ENCODE measurements at regions not wholly inside any gene's neighbourhood (a gene's known extent, or its start where the extent isn't known, plus 50 kb on each side); places are given as distances from the start of the nearest gene placed in this dataset.

DNA sequence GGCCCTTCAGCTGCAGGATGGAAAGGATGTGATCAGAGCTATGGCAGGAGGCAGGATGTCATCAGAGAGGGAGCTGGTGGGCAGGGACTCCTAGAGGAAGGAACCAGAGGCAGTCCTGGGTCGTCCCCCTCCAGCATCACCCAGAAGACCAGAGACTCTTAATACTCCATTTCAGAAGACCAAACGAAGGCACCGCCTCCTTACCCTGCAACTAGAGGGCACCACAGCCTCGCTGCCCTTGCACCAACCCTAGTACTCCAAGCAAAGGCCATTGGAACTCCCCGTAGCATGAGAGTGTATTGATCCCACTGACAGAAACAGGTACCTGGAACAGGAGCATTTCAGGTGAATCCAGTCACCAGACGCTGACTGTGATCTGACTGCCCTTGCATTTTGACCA is 598.1 kb downstream of the NPHP4 start:
- ChIA-PET POLR2A (no interaction called here), CTCF (no interaction called here)
- WGBS (ENCODE audit: insufficient coverage), result 77% methylated on average over 6 of the region's 6 CpGs
- H3K9ac ChIP-seq (ENCODE audit: low read length), result no peak overlapping the region
- DNase-seq (no peak), ATAC-seq (ENCODE audit: low read depth) (no peak)
- Mint-ChIP-seq H3K4me3 (no peak overlapping the region), H3K4me1 (no peaks in the 10 kb centered on the region), H3K27me3 (peaks cover 3% of the 10 kb centered on the region), H3K27ac (no peak overlapping the region), H3K9me3 (ENCODE audit: insufficient read depth) (no peaks in the 10 kb centered on the region)
- no peak overlapping the region for H3K4me3 ChIP-seq (ENCODE audit: control extremely low read depth in 1 of 5, extremely low read depth in 1 of 5, insufficient read depth in 1 of 5, low read depth in 2 of 5, low read length in 4 of 5)
- no peak overlapping the region for H3K4me2 ChIP-seq (replicated peaks; ENCODE audit: low read depth, low read length, poor library complexity, severe bottlenecking)
- H3K36me3 ChIP-seq (replicated peaks in 1 of 2; ENCODE audit: control extremely low read depth in 1 of 2, control insufficient read depth in 1 of 2, extremely low read depth in 1 of 2, insufficient read depth in 2 of 2, low read length in 1 of 2), result no peaks in the 10 kb centered on the region
- no peak for TF ChIP-seq EZH2 (IDR thresholded peaks at IDR 0.05; ENCODE audit: borderline replicate concordance, insufficient read depth, low read depth, low read length, poor library complexity, severe bottlenecking)
- TF ChIP-seq, protein P1, sequence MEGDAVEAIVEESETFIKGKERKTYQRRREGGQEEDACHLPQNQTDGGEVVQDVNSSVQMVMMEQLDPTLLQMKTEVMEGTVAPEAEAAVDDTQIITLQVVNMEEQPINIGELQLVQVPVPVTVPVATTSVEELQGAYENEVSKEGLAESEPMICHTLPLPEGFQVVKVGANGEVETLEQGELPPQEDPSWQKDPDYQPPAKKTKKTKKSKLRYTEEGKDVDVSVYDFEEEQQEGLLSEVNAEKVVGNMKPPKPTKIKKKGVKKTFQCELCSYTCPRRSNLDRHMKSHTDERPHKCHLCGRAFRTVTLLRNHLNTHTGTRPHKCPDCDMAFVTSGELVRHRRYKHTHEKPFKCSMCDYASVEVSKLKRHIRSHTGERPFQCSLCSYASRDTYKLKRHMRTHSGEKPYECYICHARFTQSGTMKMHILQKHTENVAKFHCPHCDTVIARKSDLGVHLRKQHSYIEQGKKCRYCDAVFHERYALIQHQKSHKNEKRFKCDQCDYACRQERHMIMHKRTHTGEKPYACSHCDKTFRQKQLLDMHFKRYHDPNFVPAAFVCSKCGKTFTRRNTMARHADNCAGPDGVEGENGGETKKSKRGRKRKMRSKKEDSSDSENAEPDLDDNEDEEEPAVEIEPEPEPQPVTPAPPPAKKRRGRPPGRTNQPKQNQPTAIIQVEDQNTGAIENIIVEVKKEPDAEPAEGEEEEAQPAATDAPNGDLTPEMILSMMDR (IDR thresholded peaks at IDR 0.05), result no peak
- H3K4me1 ChIP-seq (ENCODE audit: control insufficient read depth in 2 of 2, insufficient read depth in 2 of 2, low read length in 2 of 2), result no peaks in the 10 kb centered on the region
- H3K79me2 ChIP-seq (ENCODE audit: control insufficient read depth, insufficient read depth, low read length), result no peaks in the 10 kb centered on the region
- H3K27ac ChIP-seq (ENCODE audit: low read length in 2 of 2), result no peak overlapping the region
- intact Hi-C loops (cut with micrococcal nuclease), result no loop called here
- no peaks in the 10 kb centered on the region for H3K27me3 ChIP-seq (replicated peaks in 1 of 4; ENCODE audit: control extremely low read depth in 1 of 4, control insufficient read depth in 3 of 4, insufficient read depth in 4 of 4, low read length in 3 of 4)
- H2AFZ ChIP-seq (ENCODE audit: insufficient read depth, low read depth, low read length, poor library complexity, severe bottlenecking), result no peak overlapping the region
- no peaks in the 10 kb centered on the region for H4K20me1 ChIP-seq (ENCODE audit: control insufficient read depth, insufficient read depth, low read length, poor library complexity, severe bottlenecking)
- H3K9me3 ChIP-seq (ENCODE audit: control extremely low read depth in 1 of 3, control insufficient read depth in 2 of 3, insufficient read depth in 1 of 3, low read length in 2 of 3), result peaks cover 0 to 7% (median 0%) of the 10 kb centered on the region in 3 donors

DNA sequence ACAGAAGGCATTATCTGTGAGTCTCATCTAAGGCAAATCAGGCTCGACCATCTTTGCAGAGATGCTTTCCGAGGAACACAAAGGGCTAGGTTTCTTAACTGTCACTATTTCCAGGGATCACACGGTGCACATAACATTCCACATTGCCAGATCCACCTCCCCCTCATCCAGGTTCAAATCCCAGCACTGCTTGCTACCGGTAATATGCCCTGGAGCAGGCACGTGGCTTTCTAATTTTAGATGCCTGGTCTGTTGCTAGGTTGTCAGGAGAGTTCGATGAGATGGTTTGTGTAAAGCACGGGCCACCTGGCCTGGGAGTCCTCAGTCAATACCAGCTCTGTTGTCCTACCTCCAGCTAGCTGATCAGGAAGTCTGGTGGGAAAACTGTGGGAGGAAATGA is 598.6 kb downstream of the NPHP4 start:
- Mint-ChIP-seq H3K4me3 (no peak overlapping the region), H3K9me3 (ENCODE audit: insufficient read depth) (no peaks in the 10 kb centered on the region), H3K27me3 (peaks cover 3% of the 10 kb centered on the region), H3K4me1 (no peaks in the 10 kb centered on the region), H3K27ac (no peak overlapping the region)
- Histone ChIP-seq H3K9ac (ENCODE audit: low read length) (no peak overlapping the region), H3K36me3 (replicated peaks in 1 of 2; ENCODE audit: control extremely low read depth in 1 of 2, control insufficient read depth in 1 of 2, extremely low read depth in 1 of 2, insufficient read depth in 2 of 2, low read length in 1 of 2) (no peaks in the 10 kb centered on the region), H3K9me3 (ENCODE audit: control extremely low read depth in 1 of 3, control insufficient read depth in 2 of 3, insufficient read depth in 1 of 3, low read length in 2 of 3) (peaks cover 0 to 8% (median 0%) of the 10 kb centered on the region in 3 donors), H4K20me1 (ENCODE audit: control insufficient read depth, insufficient read depth, low read length, poor library complexity, severe bottlenecking) (no peaks in the 10 kb centered on the region), H3K27me3 (replicated peaks in 1 of 4; ENCODE audit: control extremely low read depth in 1 of 4, control insufficient read depth in 3 of 4, insufficient read depth in 4 of 4, low read length in 3 of 4) (no peaks in the 10 kb centered on the region), H3K4me1 (ENCODE audit: control insufficient read depth in 2 of 2, insufficient read depth in 2 of 2, low read length in 2 of 2) (no peaks in the 10 kb centered on the region), H3K79me2 (ENCODE audit: control insufficient read depth, insufficient read depth, low read length) (no peaks in the 10 kb centered on the region), H2AFZ (ENCODE audit: insufficient read depth, low read depth, low read length, poor library complexity, severe bottlenecking) (no peak overlapping the region), H3K4me3 (ENCODE audit: control extremely low read depth in 1 of 5, extremely low read depth in 1 of 5, insufficient read depth in 1 of 5, low read depth in 2 of 5, low read length in 4 of 5) (no peak overlapping the region), H3K4me2 (replicated peaks; ENCODE audit: low read depth, low read length, poor library complexity, severe bottlenecking) (no peak overlapping the region), H3K27ac (ENCODE audit: low read length in 2 of 2) (no peak overlapping the region)
- ATAC-seq (ENCODE audit: low read depth) (no peak), DNase-seq (no peak)
- ChIA-PET CTCF (no interaction called here), POLR2A (no interaction called here)
- TF ChIP-seq, protein P1 (IDR thresholded peaks at IDR 0.05), result no peak
- no peak for TF ChIP-seq EZH2 (IDR thresholded peaks at IDR 0.05; ENCODE audit: borderline replicate concordance, insufficient read depth, low read depth, low read length, poor library complexity, severe bottlenecking)
- intact Hi-C loops (cut with micrococcal nuclease), result no loop called here
- whole genome bisulfite sequencing (ENCODE audit: insufficient coverage), result 89% methylated on average over 5 of the region's 7 CpGs
